Cardiac muscle cell (in vitro differentiated cells and primary cell): ENCODE measurements at regions not wholly inside any gene's neighbourhood (a gene's known extent, or its start where the extent isn't known, plus 50 kb on each side); places are given as distances from the start of the nearest gene placed in this dataset.

Experiments used
- DNase-seq, 2 donors: peaks; one replicate each; pipeline versions ENCODE4 v3.0.0 to v3.0.0-alpha.2; 2010 to 2017; ENCODE audit warnings: low read depth in 1 of 2, low spot score in 1 of 2
- H3K27ac ChIP-seq: fragments of 200-600 bp; sonication (generic); 2 replicates; pipeline ENCODE4 v1.5.1; 2016
- H3K27me3 ChIP-seq: fragments of 200-600 bp; sonication (generic); 2 replicates; pipeline ENCODE4 v1.6.0; 2016; ENCODE audit warnings: control low read depth
- H3K36me3 ChIP-seq: fragments of 200-600 bp; sonication (generic); 2 replicates; pipeline ENCODE4 v1.5.1; 2016; ENCODE audit warnings: control low read depth
- H3K4me1 ChIP-seq: fragments of 200-600 bp; sonication (generic); 2 replicates; pipeline ENCODE4 v1.8.1; 2017; ENCODE audit warnings: low read depth, mild to moderate bottlenecking, mixed run types
- H3K4me3 ChIP-seq: fragments of 200-600 bp; sonication (generic); 2 replicates; pipeline ENCODE4 v1.5.1; 2016; ENCODE audit warnings: mild to moderate bottlenecking
- H3K9me3 ChIP-seq: fragments of 200-600 bp; sonication (generic); 2 replicates; pipeline ENCODE4 v1.5.1; 2017; ENCODE audit warnings: low read depth, mild to moderate bottlenecking, control low read depth
- CTCF ChIP-seq: IDR thresholded peaks from 2 replicates; pipeline ENCODE4 v1.5.1; 2012; ENCODE audit warnings: low read depth, mild to moderate bottlenecking, low read length

- no peak overlapping the region for H3K27ac ChIP-seq
- no peaks in the 10 kb centered on the region for H3K27me3 ChIP-seq
- TF ChIP-seq CTCF, result no peak
Measured at GRCh38 chr3:194756460-194756779, 70.7 kb downstream of the FAM43A start.

GRCh38 chr3:194756791-194757325, 71.2 kb downstream of the FAM43A start:
- no peaks in the 10 kb centered on the region for H3K9me3 ChIP-seq
- no peak for TF ChIP-seq CTCF
- DNase-seq, result no peak
- H3K4me3 ChIP-seq, result no peak overlapping the region
- no peak overlapping the region for H3K27ac ChIP-seq
- no peaks in the 10 kb centered on the region for H3K36me3 ChIP-seq
- H3K4me1 ChIP-seq, result no peaks in the 10 kb centered on the region
- no peaks in the 10 kb centered on the region for H3K27me3 ChIP-seq

More at GRCh38 chr3:194756460-194756779, 70.7 kb downstream of the FAM43A start:
- Histone ChIP-seq H3K36me3 (no peaks in the 10 kb centered on the region), H3K4me3 (no peak overlapping the region), H3K9me3 (no peaks in the 10 kb centered on the region), H3K4me1 (no peaks in the 10 kb centered on the region)
- peak in 1 of 2 donors; percentile 30 for DNase-seq

- Histone ChIP-seq H3K36me3 (no peaks in the 10 kb centered on the region), H3K4me3 (no peak overlapping the region), H3K27me3 (no peaks in the 10 kb centered on the region), H3K27ac (no peak overlapping the region), H3K4me1 (no peaks in the 10 kb centered on the region), H3K9me3 (no peaks in the 10 kb centered on the region)
- no peak for DNase-seq
- TF ChIP-seq CTCF, result no peak
Measured at GRCh38 chr3:194757647-194758061, 72.0 kb downstream of the FAM43A start.

GRCh38 chr3:194758716-194759115, 73.0 kb downstream of the FAM43A start:
- Histone ChIP-seq H3K4me3 (no peak overlapping the region), H3K27ac (no peak overlapping the region)

GRCh38 chr3:194760494-194761137, 74.9 kb downstream of the FAM43A start:
- no peaks in the 10 kb centered on the region for H3K27me3 ChIP-seq
- H3K9me3 ChIP-seq, result no peaks in the 10 kb centered on the region
- no peak overlapping the region for H3K27ac ChIP-seq
- no peak for TF ChIP-seq CTCF
- no peak overlapping the region for H3K4me3 ChIP-seq
- no peaks in the 10 kb centered on the region for H3K4me1 ChIP-seq
- DNase-seq, result peak in 1 of 2 donors; percentile 29
- no peaks in the 10 kb centered on the region for H3K36me3 ChIP-seq

More at GRCh38 chr3:194758716-194759115, 73.0 kb downstream of the FAM43A start:
- no peaks in the 10 kb centered on the region for H3K4me1 ChIP-seq
- no peak for TF ChIP-seq CTCF
- no peaks in the 10 kb centered on the region for H3K27me3 ChIP-seq
- no peak for DNase-seq
- H3K36me3 ChIP-seq, result no peaks in the 10 kb centered on the region
- no peaks in the 10 kb centered on the region for H3K9me3 ChIP-seq

- no peaks in the 10 kb centered on the region for H3K4me1 ChIP-seq
- H3K9me3 ChIP-seq, result no peaks in the 10 kb centered on the region
- H3K36me3 ChIP-seq, result no peaks in the 10 kb centered on the region
- H3K27me3 ChIP-seq, result no peaks in the 10 kb centered on the region
- no peak for TF ChIP-seq CTCF
- DNase-seq, result no peak
- no peak overlapping the region for H3K27ac ChIP-seq
- no peak overlapping the region for H3K4me3 ChIP-seq
Measured at GRCh38 chr3:194761384-194761783, 75.7 kb downstream of the FAM43A start.
